ENCODE measurements at regions not wholly inside any gene's neighbourhood (a gene's known extent, or its start where the extent isn't known, plus 50 kb on each side); places are given as distances from the start of the nearest gene placed in this dataset.

DNA sequence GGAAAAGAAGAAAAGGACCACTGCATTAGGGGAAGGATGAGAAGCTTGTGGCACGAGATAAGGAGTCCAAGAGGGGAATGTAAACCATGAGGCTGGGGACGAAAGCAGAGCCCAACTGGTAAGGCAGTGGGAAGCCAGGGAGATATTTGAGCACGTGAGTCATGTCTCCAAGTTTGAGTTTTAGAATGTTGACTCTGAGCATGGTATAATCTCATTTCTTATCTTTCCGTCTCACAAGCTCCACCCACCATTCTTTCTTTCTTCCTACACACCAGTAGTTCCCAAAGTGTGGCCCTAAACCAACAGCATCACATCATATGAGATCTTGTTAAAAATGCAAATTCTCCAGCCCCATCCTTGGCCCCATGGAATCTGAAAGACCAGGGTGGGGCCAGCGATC is 145.3 kb downstream of the PLPP3 start:
- H3K27me3 ChIP-seq = no peaks in the 10 kb centered on the region
- H3K4me1 Mint-ChIP-seq = peaks cover 77% of the 10 kb centered on the region
- no peaks in the 10 kb centered on the region for H3K79me2 ChIP-seq (ENCODE audit: low read depth)
- H3F3A ChIP-seq (ENCODE audit: low read depth) = peaks cover 50% of the 10 kb centered on the region
- no peak overlapping the region for H3K27ac Mint-ChIP-seq
- peaks cover 5% of the 10 kb centered on the region for H4K20me1 ChIP-seq (ENCODE audit: low read depth)
- no peaks in the 10 kb centered on the region for H3K27me3 Mint-ChIP-seq (ENCODE audit: insufficient read depth, low read depth)
- no peak overlapping the region for H2AFZ ChIP-seq (replicated peaks)
- H3K4me3 ChIP-seq = no peak overlapping the region
- peaks cover 89% of the 10 kb centered on the region for H3K4me1 ChIP-seq
- no peak overlapping the region for H3K4me2 ChIP-seq
- H3K36me3 Mint-ChIP-seq = no peaks in the 10 kb centered on the region
- DNase-seq (ENCODE audit: low spot score) = no peak
- H3K27ac ChIP-seq = no peak overlapping the region
- H3K9me3 Mint-ChIP-seq = peaks cover 3% of the 10 kb centered on the region
- H3K36me3 ChIP-seq = no peaks in the 10 kb centered on the region
- H3K4me3 Mint-ChIP-seq = no peak overlapping the region
- no peaks in the 10 kb centered on the region for H3K9me3 ChIP-seq (ENCODE audit: low read depth)
- TF ChIP-seq CTCF (IDR thresholded peaks at IDR 0.05) (no peak), EZH2 (IDR thresholded peaks at IDR 0.05) (no peak), EZH2phosphoT487 (IDR thresholded peaks at IDR 0.05) (no peak)
- no peak overlapping the region for H3K9ac ChIP-seq

GRCh38 chr1:56433056-56433577 is 146.2 kb downstream of the PLPP3 start:
- Histone ChIP-seq H3K4me2 (peak overlapping the region; percentile 7), H3F3A (ENCODE audit: low read depth) (peaks cover 49% of the 10 kb centered on the region), H3K79me2 (ENCODE audit: low read depth) (no peaks in the 10 kb centered on the region), H4K20me1 (ENCODE audit: low read depth) (peaks cover 5% of the 10 kb centered on the region), H3K27me3 (no peaks in the 10 kb centered on the region), H3K9me3 (ENCODE audit: low read depth) (no peaks in the 10 kb centered on the region), H2AFZ (replicated peaks) (no peak overlapping the region), H3K4me1 (peaks cover 81% of the 10 kb centered on the region), H3K27ac (no peak overlapping the region), H3K9ac (no peak overlapping the region), H3K36me3 (no peaks in the 10 kb centered on the region), H3K4me3 (no peak overlapping the region)
- peak overlapping the region; percentile 73 for H3K27ac Mint-ChIP-seq
- no peak for DNase-seq (ENCODE audit: low spot score)
- TF ChIP-seq EZH2phosphoT487 (IDR thresholded peaks at IDR 0.05) (no peak), CTCF (IDR thresholded peaks at IDR 0.05) (no peak), EZH2 (IDR thresholded peaks at IDR 0.05) (no peak)
- peaks cover 3% of the 10 kb centered on the region for H3K9me3 Mint-ChIP-seq
- H3K36me3 Mint-ChIP-seq = no peaks in the 10 kb centered on the region
- H3K4me1 Mint-ChIP-seq = peaks cover 69% of the 10 kb centered on the region
- H3K27me3 Mint-ChIP-seq (ENCODE audit: insufficient read depth, low read depth) = peaks cover 2% of the 10 kb centered on the region
- H3K4me3 Mint-ChIP-seq = peak overlapping the region; percentile 17

DNA sequence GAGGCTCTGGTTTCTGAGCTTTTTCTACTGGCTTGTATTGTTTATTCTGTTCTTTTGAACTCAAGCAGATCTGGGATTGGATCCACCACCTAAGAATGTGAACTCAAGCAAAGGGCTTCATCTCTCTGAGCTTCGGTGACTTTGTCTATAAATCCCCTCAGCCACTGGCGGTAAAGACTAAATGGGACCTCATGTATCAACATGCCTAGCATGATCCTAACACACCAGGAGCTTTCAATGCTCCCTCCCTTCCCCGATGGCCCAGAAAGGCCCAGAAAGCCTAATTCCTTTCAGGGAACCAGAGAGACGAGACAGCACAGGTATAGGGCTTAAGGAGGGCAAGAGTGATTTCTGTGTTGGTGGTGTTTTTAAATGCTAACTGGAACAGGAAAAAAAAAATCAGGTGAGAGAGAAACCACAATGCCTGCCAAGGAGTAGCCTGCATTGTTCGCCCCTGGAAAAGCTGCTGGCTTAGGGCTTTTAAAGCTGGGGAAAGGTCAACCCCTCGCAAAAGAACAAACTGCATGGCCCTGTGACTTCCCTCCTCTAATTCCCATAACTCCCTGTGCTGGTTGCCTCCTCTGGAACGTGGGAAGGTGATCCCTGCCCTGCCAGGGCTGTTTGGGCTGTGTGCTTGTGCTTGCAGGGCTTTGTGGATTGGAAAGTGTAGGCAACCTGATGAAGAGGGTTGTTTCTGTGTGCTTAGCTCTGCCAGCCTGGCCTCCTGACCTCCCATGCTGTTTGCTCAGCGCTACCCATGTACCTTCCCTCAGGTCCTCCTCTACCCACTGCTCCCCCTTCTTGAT is 147.0 kb downstream of the PLPP3 start:
- Histone ChIP-seq H3K27ac (no peak overlapping the region), H3K9me3 (ENCODE audit: low read depth) (no peaks in the 10 kb centered on the region), H3K27me3 (no peaks in the 10 kb centered on the region), H2AFZ (replicated peaks) (peak overlapping the region; percentile 14), H3K9ac (no peak overlapping the region), H3K4me3 (no peak overlapping the region), H3K4me2 (peak overlapping the region; percentile 7), H3K4me1 (peaks cover 73% of the 10 kb centered on the region), H3K79me2 (ENCODE audit: low read depth) (no peaks in the 10 kb centered on the region), H3K36me3 (no peaks in the 10 kb centered on the region), H4K20me1 (ENCODE audit: low read depth) (peaks cover 5% of the 10 kb centered on the region), H3F3A (ENCODE audit: low read depth) (peaks cover 42% of the 10 kb centered on the region)
- DNase-seq (ENCODE audit: low spot score) = peak; percentile 52
- H3K9me3 Mint-ChIP-seq = peaks cover 3% of the 10 kb centered on the region
- peaks cover 5% of the 10 kb centered on the region for H3K27me3 Mint-ChIP-seq (ENCODE audit: insufficient read depth, low read depth)
- no peaks in the 10 kb centered on the region for H3K36me3 Mint-ChIP-seq
- no peak for TF ChIP-seq EZH2phosphoT487 (IDR thresholded peaks at IDR 0.05)
- TF ChIP-seq CTCF (IDR thresholded peaks at IDR 0.05) = no peak
- no peak for TF ChIP-seq EZH2 (IDR thresholded peaks at IDR 0.05)
- peaks cover 62% of the 10 kb centered on the region for H3K4me1 Mint-ChIP-seq
- peak overlapping the region; percentile 17 for H3K4me3 Mint-ChIP-seq
- H3K27ac Mint-ChIP-seq = peak overlapping the region; percentile 73

Measured in neural progenitor cell (in vitro differentiated cells).